ENCODE measurements at regions not wholly inside any gene's neighbourhood (a gene's known extent, or its start where the extent isn't known, plus 50 kb on each side); places are given as distances from the start of the nearest gene placed in this dataset.

DNA sequence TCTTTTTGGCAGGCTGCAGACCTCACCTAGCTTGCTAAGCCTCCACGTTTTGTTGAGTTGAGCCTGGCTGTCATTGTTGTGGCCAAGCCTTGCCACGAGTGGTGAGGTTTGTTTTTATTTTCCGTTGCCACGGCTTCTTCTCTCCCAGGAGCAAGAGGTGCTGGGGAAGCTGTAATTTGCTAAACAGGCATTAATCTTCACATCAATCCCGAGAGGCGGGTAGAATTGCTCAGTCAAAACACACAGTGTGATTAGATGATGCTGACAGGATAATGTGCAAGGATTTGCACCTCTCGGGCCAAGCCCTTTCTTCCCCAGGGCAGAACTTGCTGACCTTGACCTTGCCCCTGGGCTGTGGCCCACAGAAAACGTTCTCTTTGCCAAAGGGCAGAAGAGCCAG lies 72.2 kb upstream of the ATP6AP2 start:
- Histone ChIP-seq H3K79me2 (ENCODE audit: insufficient read depth, low read length) (no peaks in the 10 kb centered on the region), H3K9ac (ENCODE audit: low read length) (no peak overlapping the region), H3K27me3 (ENCODE audit: low read length) (no peaks in the 10 kb centered on the region), H3K9me3 (ENCODE audit: insufficient read depth, low read length) (no peaks in the 10 kb centered on the region), H3K4me3 (ENCODE audit: insufficient read depth, low read length, poor library complexity, severe bottlenecking) (no peak overlapping the region), H2AFZ (ENCODE audit: low read depth, low read length, severe bottlenecking) (no peak overlapping the region), H3K27ac (ENCODE audit: low read depth, low read length) (no peak overlapping the region), H3K36me3 (ENCODE audit: low read length) (no peaks in the 10 kb centered on the region), H3F3A (ENCODE audit: insufficient read depth) (no peaks in the 10 kb centered on the region), H3K4me2 (ENCODE audit: low read depth, low read length, poor library complexity, severe bottlenecking) (no peak overlapping the region), H3K9me2 (replicated peaks; ENCODE audit: insufficient read depth, low read length) (no peaks in the 10 kb centered on the region), H4K20me1 (ENCODE audit: low read depth, low read length) (no peaks in the 10 kb centered on the region)
- TF ChIP-seq, protein P1, sequence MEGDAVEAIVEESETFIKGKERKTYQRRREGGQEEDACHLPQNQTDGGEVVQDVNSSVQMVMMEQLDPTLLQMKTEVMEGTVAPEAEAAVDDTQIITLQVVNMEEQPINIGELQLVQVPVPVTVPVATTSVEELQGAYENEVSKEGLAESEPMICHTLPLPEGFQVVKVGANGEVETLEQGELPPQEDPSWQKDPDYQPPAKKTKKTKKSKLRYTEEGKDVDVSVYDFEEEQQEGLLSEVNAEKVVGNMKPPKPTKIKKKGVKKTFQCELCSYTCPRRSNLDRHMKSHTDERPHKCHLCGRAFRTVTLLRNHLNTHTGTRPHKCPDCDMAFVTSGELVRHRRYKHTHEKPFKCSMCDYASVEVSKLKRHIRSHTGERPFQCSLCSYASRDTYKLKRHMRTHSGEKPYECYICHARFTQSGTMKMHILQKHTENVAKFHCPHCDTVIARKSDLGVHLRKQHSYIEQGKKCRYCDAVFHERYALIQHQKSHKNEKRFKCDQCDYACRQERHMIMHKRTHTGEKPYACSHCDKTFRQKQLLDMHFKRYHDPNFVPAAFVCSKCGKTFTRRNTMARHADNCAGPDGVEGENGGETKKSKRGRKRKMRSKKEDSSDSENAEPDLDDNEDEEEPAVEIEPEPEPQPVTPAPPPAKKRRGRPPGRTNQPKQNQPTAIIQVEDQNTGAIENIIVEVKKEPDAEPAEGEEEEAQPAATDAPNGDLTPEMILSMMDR (IDR thresholded peaks at IDR 0.05; ENCODE audit: insufficient read depth, low read length, poor library complexity, severe bottlenecking): no peak
- no peak for TF ChIP-seq EZH2phosphoT487 (conservative IDR thresholded peaks at IDR 0.05; ENCODE audit: low read length)

DNA sequence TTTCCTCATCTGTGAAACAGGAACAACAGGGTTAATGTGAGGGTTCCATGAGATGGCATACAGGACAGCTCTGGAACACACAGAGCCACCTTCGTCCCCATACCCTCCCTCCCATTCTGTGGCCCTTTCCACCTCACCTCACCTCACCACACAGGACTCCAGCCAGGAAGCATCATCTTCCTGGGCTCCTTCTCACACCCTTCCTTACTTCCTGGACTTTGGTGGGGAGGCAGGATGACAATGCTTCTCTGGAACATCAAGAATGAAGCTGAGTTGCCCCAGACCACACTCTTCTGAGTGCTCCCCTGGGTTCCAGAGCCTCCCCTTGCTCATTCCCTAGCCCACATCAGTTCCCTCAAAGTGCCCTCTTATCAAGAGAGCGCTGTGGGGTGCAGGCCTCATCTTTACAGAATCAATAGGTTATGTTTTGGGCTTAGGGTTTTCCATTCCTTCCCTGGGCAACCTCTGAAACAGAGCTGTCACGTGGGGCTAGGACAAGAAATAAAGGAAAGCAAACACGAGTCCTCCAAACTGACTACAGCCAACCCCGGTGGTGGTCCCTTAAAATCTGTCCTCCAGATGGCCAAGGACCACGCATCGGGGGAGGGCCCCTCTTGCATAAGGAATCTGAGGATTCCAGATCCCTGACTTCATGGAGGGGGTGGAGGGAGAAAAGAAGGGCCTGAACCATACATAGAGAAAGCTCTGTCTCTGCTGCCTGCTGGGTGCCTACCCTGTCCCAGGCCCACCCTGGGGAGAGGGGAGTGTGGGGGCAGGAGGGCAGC lies 74.4 kb upstream of the ATP6AP2 start:
- H3K27ac ChIP-seq (ENCODE audit: low read depth, low read length): no peak overlapping the region
- no peaks in the 10 kb centered on the region for H3K9me3 ChIP-seq (ENCODE audit: insufficient read depth, low read length)
- TF ChIP-seq, protein P1 (IDR thresholded peaks at IDR 0.05; ENCODE audit: insufficient read depth, low read length, poor library complexity, severe bottlenecking): no peak
- TF ChIP-seq EZH2phosphoT487 (conservative IDR thresholded peaks at IDR 0.05; ENCODE audit: low read length): no peak
- H3F3A ChIP-seq (ENCODE audit: insufficient read depth): no peaks in the 10 kb centered on the region
- no peaks in the 10 kb centered on the region for H3K79me2 ChIP-seq (ENCODE audit: insufficient read depth, low read length)
- H3K36me3 ChIP-seq (ENCODE audit: low read length): no peaks in the 10 kb centered on the region
- H3K9me2 ChIP-seq (replicated peaks; ENCODE audit: insufficient read depth, low read length): no peaks in the 10 kb centered on the region
- H3K9ac ChIP-seq (ENCODE audit: low read length): no peak overlapping the region
- H2AFZ ChIP-seq (ENCODE audit: low read depth, low read length, severe bottlenecking): no peak overlapping the region
- H3K4me2 ChIP-seq (ENCODE audit: low read depth, low read length, poor library complexity, severe bottlenecking): no peak overlapping the region
- no peaks in the 10 kb centered on the region for H3K27me3 ChIP-seq (ENCODE audit: low read length)
- H4K20me1 ChIP-seq (ENCODE audit: low read depth, low read length): no peaks in the 10 kb centered on the region
- H3K4me3 ChIP-seq (ENCODE audit: insufficient read depth, low read length, poor library complexity, severe bottlenecking): no peak overlapping the region

GRCh38 chrX:40504801-40505605 lies 75.8 kb upstream of the ATP6AP2 start:
- TF ChIP-seq, protein P1 (IDR thresholded peaks at IDR 0.05; ENCODE audit: insufficient read depth, low read length, poor library complexity, severe bottlenecking): no peak
- no peak for TF ChIP-seq EZH2phosphoT487 (conservative IDR thresholded peaks at IDR 0.05; ENCODE audit: low read length)
- no peak overlapping the region for H3K4me3 ChIP-seq (ENCODE audit: insufficient read depth, low read length, poor library complexity, severe bottlenecking)
- no peaks in the 10 kb centered on the region for H3K27me3 ChIP-seq (ENCODE audit: low read length)
- H3K27ac ChIP-seq (ENCODE audit: low read depth, low read length): no peak overlapping the region
- no peak overlapping the region for H3K4me2 ChIP-seq (ENCODE audit: low read depth, low read length, poor library complexity, severe bottlenecking)
- no peaks in the 10 kb centered on the region for H4K20me1 ChIP-seq (ENCODE audit: low read depth, low read length)
- H3K9me2 ChIP-seq (replicated peaks; ENCODE audit: insufficient read depth, low read length): no peaks in the 10 kb centered on the region
- H3F3A ChIP-seq (ENCODE audit: insufficient read depth): no peaks in the 10 kb centered on the region
- no peaks in the 10 kb centered on the region for H3K36me3 ChIP-seq (ENCODE audit: low read length)
- no peaks in the 10 kb centered on the region for H3K79me2 ChIP-seq (ENCODE audit: insufficient read depth, low read length)
- H3K9ac ChIP-seq (ENCODE audit: low read length): no peak overlapping the region
- no peaks in the 10 kb centered on the region for H3K9me3 ChIP-seq (ENCODE audit: insufficient read depth, low read length)
- H2AFZ ChIP-seq (ENCODE audit: low read depth, low read length, severe bottlenecking): no peak overlapping the region

Data from SU-DHL-6 (cell line).